PC-3 (cell line): ENCODE measurements at regions not wholly inside any gene's neighbourhood (a gene's known extent, or its start where the extent isn't known, plus 50 kb on each side); places are given as distances from the start of the nearest gene placed in this dataset.

Experiments
- ATAC-seq: fragments of 200-7000 bp; cut with Tn5 transposase; 2 replicates; pipeline ENCODE4 v1.9.1; 2020; ENCODE audit warnings: mild to moderate bottlenecking, moderate library complexity
- BruUV-seq: library from RNA; stranded (reverse); fragments of 400-500 nt; replicated peaks from 2 replicates; lab custom pipeline; 2021; lab: Mats Ljungman, UMichigan
- CTCF ChIA-PET: fragments of 300-600 bp; sonication (Branson Sonifier 250); formaldehyde crosslinking; loops from one replicate; lab custom pipeline; 2022; ENCODE audit warnings: antibody characterized with exemption; lab: Charles Lee
- POLR2A ChIA-PET: fragments of 300-600 bp; sonication (Branson Sonifier 250); formaldehyde crosslinking; loops from one replicate; lab custom pipeline; 2022; ENCODE audit warnings: antibody characterized with exemption; ENCODE audit not compliant: unreplicated experiment; lab: Charles Lee
- DNase-seq: peaks from one replicate; pipeline ENCODE4 v3.0.0-alpha.2; 2015
- H2AFZ ChIP-seq: fragments of 300-600 bp; sonication (generic); 2 replicates; pipeline ENCODE4 v1.6.0; 2016; ENCODE audit warnings: antibody characterized with exemption, low read length
- H3F3A ChIP-seq: fragments of 300-600 bp; sonication (generic); one replicate; pipeline ENCODE4 v1.6.0; 2017; ENCODE audit warnings: antibody characterized with exemption, low read length, control low read depth, mild to moderate bottlenecking; ENCODE audit not compliant: unreplicated experiment
- H3K27ac ChIP-seq: fragments of 300-600 bp; sonication (generic); 2 replicates; pipeline ENCODE4 v1.5.1; 2016; ENCODE audit warnings: mild to moderate bottlenecking, low read length
- H3K27me3 ChIP-seq: fragments of 300-600 bp; sonication (generic); 2 replicates; pipeline ENCODE4 v1.6.1; 2016; ENCODE audit warnings: low read length, mixed read lengths
- H3K36me3 ChIP-seq: fragments of 300-600 bp; sonication (generic); 2 replicates; pipeline ENCODE4 v1.6.1; 2016; ENCODE audit warnings: low read depth, mixed run types, low read length, mixed read lengths
- H3K4me1 ChIP-seq: fragments of 300-600 bp; sonication (generic); 2 replicates; pipeline ENCODE4 v1.5.1; 2016; ENCODE audit warnings: low read length; ENCODE audit not compliant: insufficient read depth
- H3K4me2 ChIP-seq: fragments of 300-600 bp; sonication (generic); 2 replicates; pipeline ENCODE4 v1.6.0; 2016; ENCODE audit warnings: low read length
- H3K4me3 ChIP-seq: fragments of 300-600 bp; sonication (generic); 2 replicates; pipeline ENCODE4 v1.5.1; 2016; ENCODE audit warnings: mild to moderate bottlenecking, low read length, mixed read lengths
- H3K79me2 ChIP-seq: fragments of 300-600 bp; sonication (generic); 2 replicates; pipeline ENCODE4 v1.6.1; 2017; ENCODE audit warnings: low read length, mixed read lengths
- H3K9ac ChIP-seq: fragments of 300-600 bp; sonication (generic); 2 replicates; pipeline ENCODE4 v1.6.0; 2016; ENCODE audit warnings: mild to moderate bottlenecking, low read length
- H3K9me2 ChIP-seq: fragments of 300-600 bp; sonication (generic); replicated peaks from 2 replicates; pipeline ENCODE4 v1.6.1; 2016; ENCODE audit warnings: mixed run types, low read length, mixed read lengths
- H3K9me3 ChIP-seq: fragments of 300-600 bp; sonication (generic); 2 replicates; pipeline ENCODE4 v1.6.1; 2016; ENCODE audit warnings: low read length, mixed read lengths
- H4K20me1 ChIP-seq: fragments of 300-600 bp; sonication (generic); 2 replicates; pipeline ENCODE4 v1.6.1; 2016; ENCODE audit warnings: low read length, mixed read lengths
- EZH2 ChIP-seq: fragments of 300-600 bp; sonication (generic); IDR thresholded peaks from one replicate; pipeline ENCODE4 v1.6.1; 2017; ENCODE audit warnings: antibody characterized with exemption, mild to moderate bottlenecking, low read length; ENCODE audit not compliant: unreplicated experiment
- EZH2phosphoT487 ChIP-seq: fragments of 300-600 bp; sonication (generic); IDR thresholded peaks from 2 replicates; pipeline ENCODE4 v1.6.1; 2018; ENCODE audit warnings: mild to moderate bottlenecking, antibody characterized with exemption, low read length, borderline replicate concordance
- intact Hi-C: fragments of 100-400 bp; cut with micrococcal nuclease; formaldehyde crosslinking; loops from 2 replicates; pipeline ENCODE4 v1.9.0; 2023
- TF ChIP-seq, protein P1 (sequence below): fragments of 300-600 bp; sonication (generic); conservative IDR thresholded peaks from 2 replicates; pipeline ENCODE4 v1.5.1; 2017; ENCODE audit warnings: antibody characterized with exemption, low read depth, mild to moderate bottlenecking, low read length

DNA sequence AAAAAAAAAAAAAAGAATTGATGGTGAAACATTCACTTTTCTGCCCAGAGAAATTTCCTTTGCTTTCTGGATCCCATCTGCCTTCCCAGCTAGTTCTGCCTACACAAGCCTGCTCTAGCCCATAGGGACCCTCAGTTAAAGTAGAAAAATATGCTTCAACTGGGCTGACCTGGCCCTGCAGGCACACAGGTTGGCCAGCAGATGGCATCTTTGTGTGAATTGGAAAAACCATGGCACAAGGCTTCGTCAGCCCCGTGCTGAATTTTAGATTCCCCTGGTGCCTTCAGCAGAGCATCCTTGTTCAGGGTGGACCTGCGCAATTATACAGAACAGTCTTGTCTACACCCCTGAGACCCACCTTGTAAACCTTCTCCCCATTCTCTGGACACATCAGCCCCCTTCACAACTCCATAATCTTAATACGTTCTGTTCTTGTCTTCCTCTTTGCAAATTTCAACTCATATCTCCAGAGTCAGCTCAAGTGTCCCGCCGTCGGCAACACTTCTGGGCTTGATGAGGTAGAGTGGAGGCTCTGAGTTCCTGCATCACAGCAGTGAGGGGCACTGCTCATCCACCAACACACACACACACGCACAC is 114.5 kb downstream of the INSIG2 start:
- H4K20me1 ChIP-seq = no peaks in the 10 kb centered on the region
- H3K27ac ChIP-seq = no peak overlapping the region
- no peak overlapping the region for H3K4me2 ChIP-seq
- intact Hi-C loops = loop anchor here (5.0 kb wide), 2 partner anchors 156 to 664 kb away; no protein-coding TSS in a partner anchor
- H3K4me1 ChIP-seq = no peaks in the 10 kb centered on the region
- peak; percentile 74 for ATAC-seq
- no peaks in the 10 kb centered on the region for H3K9me3 ChIP-seq
- H3K36me3 ChIP-seq = no peaks in the 10 kb centered on the region
- no peak overlapping the region for H3K9ac ChIP-seq
- TF ChIP-seq EZH2 = no peak
- TF ChIP-seq, protein P1, sequence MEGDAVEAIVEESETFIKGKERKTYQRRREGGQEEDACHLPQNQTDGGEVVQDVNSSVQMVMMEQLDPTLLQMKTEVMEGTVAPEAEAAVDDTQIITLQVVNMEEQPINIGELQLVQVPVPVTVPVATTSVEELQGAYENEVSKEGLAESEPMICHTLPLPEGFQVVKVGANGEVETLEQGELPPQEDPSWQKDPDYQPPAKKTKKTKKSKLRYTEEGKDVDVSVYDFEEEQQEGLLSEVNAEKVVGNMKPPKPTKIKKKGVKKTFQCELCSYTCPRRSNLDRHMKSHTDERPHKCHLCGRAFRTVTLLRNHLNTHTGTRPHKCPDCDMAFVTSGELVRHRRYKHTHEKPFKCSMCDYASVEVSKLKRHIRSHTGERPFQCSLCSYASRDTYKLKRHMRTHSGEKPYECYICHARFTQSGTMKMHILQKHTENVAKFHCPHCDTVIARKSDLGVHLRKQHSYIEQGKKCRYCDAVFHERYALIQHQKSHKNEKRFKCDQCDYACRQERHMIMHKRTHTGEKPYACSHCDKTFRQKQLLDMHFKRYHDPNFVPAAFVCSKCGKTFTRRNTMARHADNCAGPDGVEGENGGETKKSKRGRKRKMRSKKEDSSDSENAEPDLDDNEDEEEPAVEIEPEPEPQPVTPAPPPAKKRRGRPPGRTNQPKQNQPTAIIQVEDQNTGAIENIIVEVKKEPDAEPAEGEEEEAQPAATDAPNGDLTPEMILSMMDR = peak; percentile 81
- H2AFZ ChIP-seq = 0 out of 2 replicates have a peak overlapping the region, but pooled peaks have one; percentile 22
- H3K27me3 ChIP-seq = no peaks in the 10 kb centered on the region
- ChIA-PET CTCF (no interaction called here), POLR2A (no interaction called here)
- H3K9me2 ChIP-seq = no peaks in the 10 kb centered on the region
- peak; percentile 61 for DNase-seq
- H3K4me3 ChIP-seq = no peak overlapping the region
- no TSS peak for BruUV-seq
- no peaks in the 10 kb centered on the region for H3F3A ChIP-seq
- no peaks in the 10 kb centered on the region for H3K79me2 ChIP-seq

DNA sequence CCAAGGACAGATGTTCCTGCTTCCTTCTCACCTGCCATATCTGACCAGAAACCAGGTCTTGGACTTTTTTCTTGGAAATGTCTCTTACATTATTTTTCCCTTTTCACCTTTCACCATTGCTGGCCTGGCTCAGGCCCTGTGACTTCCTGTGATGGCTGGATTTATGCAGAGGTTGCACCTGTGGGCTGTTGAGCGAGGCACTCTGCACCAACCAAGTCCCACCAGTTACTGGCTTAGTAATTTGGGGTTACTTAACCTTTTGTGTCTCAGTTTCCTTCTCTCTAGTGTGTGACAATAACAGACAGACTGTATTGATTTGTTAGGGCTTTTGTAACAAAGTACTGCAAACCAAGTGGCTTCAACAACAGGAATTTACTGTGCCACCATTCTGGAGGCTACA is 110.0 kb downstream of the INSIG2 start:
- ChIA-PET POLR2A (no interaction called here), CTCF (no interaction called here)
- Histone ChIP-seq H3K79me2 (no peaks in the 10 kb centered on the region), H3K9me2 (no peaks in the 10 kb centered on the region), H3K4me2 (no peak overlapping the region), H3K27ac (no peak overlapping the region), H4K20me1 (no peaks in the 10 kb centered on the region), H3K4me1 (no peaks in the 10 kb centered on the region), H3K9me3 (no peaks in the 10 kb centered on the region), H3K4me3 (no peak overlapping the region), H3K27me3 (no peaks in the 10 kb centered on the region), H3F3A (no peaks in the 10 kb centered on the region), H3K9ac (no peak overlapping the region), H3K36me3 (no peaks in the 10 kb centered on the region), H2AFZ (no peak overlapping the region)
- no TSS peak for BruUV-seq
- DNase-seq (no peak), ATAC-seq (no peak)
- intact Hi-C loops = no loop called here
- TF ChIP-seq EZH2 (no peak), EZH2phosphoT487 (no peak)
- TF ChIP-seq, protein P1 = no peak

DNA sequence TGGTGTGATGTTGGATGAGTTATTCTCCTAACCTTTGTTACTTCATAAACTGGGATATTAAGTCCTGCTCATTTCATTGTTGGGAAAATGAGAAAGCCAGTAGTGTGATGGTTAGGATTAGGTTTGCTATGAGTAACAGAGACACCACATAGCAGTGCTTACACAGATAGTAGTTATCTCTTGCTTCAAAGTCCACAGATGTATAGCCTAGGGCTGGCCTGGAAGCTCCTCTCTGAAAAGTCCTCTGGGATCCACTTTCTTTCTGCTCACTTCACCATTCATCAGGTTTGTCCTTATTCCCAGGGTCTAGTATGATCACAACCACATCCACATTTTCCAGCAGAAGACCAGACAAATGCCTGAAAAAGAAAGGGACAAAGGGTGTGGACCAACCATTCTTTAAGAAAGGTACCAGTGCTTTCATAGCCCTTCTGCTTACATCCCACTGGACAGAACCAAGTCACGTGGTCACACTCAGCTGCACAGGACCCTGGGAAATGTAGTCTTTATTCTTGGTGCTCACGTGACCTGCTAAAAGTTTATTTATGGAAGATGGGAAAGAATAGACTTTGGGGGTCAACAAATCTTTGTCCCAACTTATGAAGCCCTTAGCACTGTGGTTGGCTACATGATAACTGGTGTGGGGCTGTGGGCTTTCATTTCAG is 108.9 kb downstream of the INSIG2 start:
- TF ChIP-seq EZH2phosphoT487 (no peak), EZH2 (no peak)
- TF ChIP-seq, protein P1 = no peak
- H3K79me2 ChIP-seq = no peaks in the 10 kb centered on the region
- no peaks in the 10 kb centered on the region for H3F3A ChIP-seq
- no peak overlapping the region for H3K4me3 ChIP-seq
- H3K36me3 ChIP-seq = no peaks in the 10 kb centered on the region
- DNase-seq = peak; percentile 24
- H3K9me2 ChIP-seq = no peaks in the 10 kb centered on the region
- no peak overlapping the region for H2AFZ ChIP-seq
- H3K27me3 ChIP-seq = no peaks in the 10 kb centered on the region
- H3K9me3 ChIP-seq = no peaks in the 10 kb centered on the region
- no peak overlapping the region for H3K9ac ChIP-seq
- no peaks in the 10 kb centered on the region for H3K4me1 ChIP-seq
- no TSS peak for BruUV-seq
- no peak for ATAC-seq
- intact Hi-C loops = no loop called here
- POLR2A ChIA-PET = no interaction called here
- no peak overlapping the region for H3K27ac ChIP-seq
- H3K4me2 ChIP-seq = no peak overlapping the region
- no peaks in the 10 kb centered on the region for H4K20me1 ChIP-seq
- CTCF ChIA-PET = no interaction called here
